ELF-1 (cell line): ENCODE measurements at regions not wholly inside any gene's neighbourhood (a gene's known extent, or its start where the extent isn't known, plus 50 kb on each side); places are given as distances from the start of the nearest gene placed in this dataset.

ENCODE experiments used
- DNase-seq: peaks from one replicate; pipeline ENCODE4 v3.0.0-alpha.2; 2016; ENCODE audit warnings: low read depth, low spot score

- peak; percentile 27 for DNase-seq
These were observed 51.3 kb upstream of the NFE2L3 start for GRCh38 chr7:26100406-26101339.

DNA sequence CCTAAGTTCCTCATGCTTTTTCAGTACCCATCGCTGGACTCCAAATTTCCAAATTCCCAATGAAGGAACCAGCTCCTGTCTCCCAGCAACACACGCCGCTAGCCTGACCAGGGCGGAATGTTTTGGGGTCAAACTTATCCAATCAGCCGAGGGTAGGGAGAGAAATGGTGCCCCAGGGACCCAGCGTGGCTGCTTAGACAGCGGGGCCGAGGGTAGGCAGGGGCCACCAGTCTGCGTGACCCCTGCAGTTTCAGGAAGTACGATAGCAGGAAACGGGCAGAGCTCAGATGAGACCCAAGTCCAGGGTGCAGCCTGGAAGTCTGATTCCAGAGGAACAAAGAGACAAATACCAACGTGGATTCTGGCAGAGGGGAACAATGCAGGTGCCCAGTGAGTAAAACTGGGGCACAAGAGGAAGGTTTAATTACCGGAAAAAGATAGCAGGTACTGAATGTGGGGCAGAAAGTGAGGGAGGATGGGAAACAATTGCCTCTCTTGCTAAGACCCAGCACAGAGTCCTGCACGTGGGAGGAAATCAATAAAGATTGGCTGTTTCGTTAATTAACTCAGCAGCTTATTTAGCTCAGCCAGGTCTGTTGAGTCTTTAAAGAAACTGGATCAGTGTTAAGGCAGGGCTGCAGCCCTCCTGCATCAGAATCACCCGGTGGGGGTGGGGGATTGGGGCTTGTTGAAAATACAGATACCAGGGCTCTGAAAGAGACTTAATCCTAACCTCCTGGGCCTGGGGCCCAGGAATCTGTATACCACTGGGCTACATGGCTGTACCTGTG, 50.4 kb upstream of the NFE2L3 start:
- DNase-seq, result peak; percentile 34

DNA sequence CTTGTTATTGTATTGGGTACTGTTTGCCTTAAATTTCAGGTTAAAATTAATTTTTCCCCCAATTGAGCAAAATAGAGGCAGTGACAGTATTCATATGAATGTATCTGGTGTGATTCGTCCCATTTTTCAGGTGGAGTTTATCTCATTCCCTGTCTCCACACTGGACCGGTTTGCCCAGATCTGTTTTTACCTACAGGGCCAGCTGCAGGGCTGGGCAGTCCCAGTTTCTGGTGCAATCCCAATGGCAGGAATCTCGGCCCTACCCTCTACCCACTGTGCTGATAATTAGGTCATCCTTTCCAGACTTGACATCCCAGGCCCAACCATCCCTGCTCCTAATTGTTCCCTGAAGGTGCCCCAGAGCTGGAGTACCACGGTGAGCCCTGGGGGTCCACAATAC, 49.8 kb upstream of the NFE2L3 start:
- DNase-seq, result peak; percentile 65
